ENCODE measurements at regions not wholly inside any gene's neighbourhood (a gene's known extent, or its start where the extent isn't known, plus 50 kb on each side); places are given as distances from the start of the nearest gene placed in this dataset.

- Mint-ChIP-seq H3K9me3 (no peaks in the 10 kb centered on the region), H3K36me3 (ENCODE audit: low read depth) (no peaks in the 10 kb centered on the region), H3K4me1 (ENCODE audit: low read depth) (no peaks in the 10 kb centered on the region), H3K27ac (no peak overlapping the region), H3K4me3 (ENCODE audit: low read depth) (no peak overlapping the region), H3K27me3 (ENCODE audit: low read depth) (no peaks in the 10 kb centered on the region)
- intact Hi-C loops (cut with micrococcal nuclease) = no loop called here
- no peak for DNase-seq (ENCODE audit: low spot score)
These were observed 229.7 kb upstream of the IRX4 start for GRCh38 chr5:2112173-2113025.

- no peaks in the 10 kb centered on the region for H3K4me1 Mint-ChIP-seq (ENCODE audit: low read depth)
- no peaks in the 10 kb centered on the region for H3K9me3 Mint-ChIP-seq
- intact Hi-C loops (cut with micrococcal nuclease) = no loop called here
- H3K36me3 Mint-ChIP-seq (ENCODE audit: low read depth) = no peaks in the 10 kb centered on the region
- DNase-seq (ENCODE audit: low spot score) = no peak
- H3K27ac Mint-ChIP-seq = no peak overlapping the region
- H3K27me3 Mint-ChIP-seq (ENCODE audit: low read depth) = no peaks in the 10 kb centered on the region
- H3K4me3 Mint-ChIP-seq (ENCODE audit: low read depth) = no peak overlapping the region
These were observed 228.9 kb upstream of the IRX4 start for GRCh38 chr5:2111569-2112105.

GRCh38 chr5:2110934-2111462 is 228.3 kb upstream of the IRX4 start:
- Mint-ChIP-seq H3K4me3 (ENCODE audit: low read depth) (no peak overlapping the region), H3K27me3 (ENCODE audit: low read depth) (no peaks in the 10 kb centered on the region), H3K27ac (no peak overlapping the region), H3K36me3 (ENCODE audit: low read depth) (no peaks in the 10 kb centered on the region), H3K9me3 (no peaks in the 10 kb centered on the region), H3K4me1 (ENCODE audit: low read depth) (no peaks in the 10 kb centered on the region)
- DNase-seq (ENCODE audit: low spot score) = no peak
- intact Hi-C loops (cut with micrococcal nuclease) = no loop called here

- intact Hi-C loops (cut with micrococcal nuclease) = no loop called here
- no peaks in the 10 kb centered on the region for H3K9me3 Mint-ChIP-seq
- no peaks in the 10 kb centered on the region for H3K36me3 Mint-ChIP-seq (ENCODE audit: low read depth)
- no peaks in the 10 kb centered on the region for H3K4me1 Mint-ChIP-seq (ENCODE audit: low read depth)
- no peak for DNase-seq (ENCODE audit: low spot score)
- H3K4me3 Mint-ChIP-seq (ENCODE audit: low read depth) = no peak overlapping the region
- H3K27ac Mint-ChIP-seq = no peak overlapping the region
- H3K27me3 Mint-ChIP-seq (ENCODE audit: low read depth) = no peaks in the 10 kb centered on the region
These were observed 227.6 kb upstream of the IRX4 start for GRCh38 chr5:2110137-2110933.

DNA sequence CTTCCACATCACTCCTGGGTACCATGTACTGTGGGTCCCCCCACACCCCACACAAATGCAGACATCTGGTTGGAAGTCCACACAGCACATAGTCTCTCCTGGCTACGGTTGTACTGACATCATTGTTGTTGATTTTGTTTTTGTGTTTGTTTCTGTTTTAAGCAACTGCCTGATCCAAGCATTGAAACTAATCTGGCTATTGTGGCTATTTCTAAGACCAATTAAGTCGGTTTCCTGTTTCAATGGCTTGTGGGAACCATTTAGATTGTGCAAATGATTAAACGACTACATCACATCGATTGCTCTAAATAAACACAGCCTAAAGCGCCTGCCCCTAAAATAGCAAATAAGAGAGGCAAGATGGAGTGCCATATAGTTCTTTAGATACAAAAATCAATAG is 226.8 kb upstream of the IRX4 start:
- Mint-ChIP-seq H3K27me3 (ENCODE audit: low read depth) (no peaks in the 10 kb centered on the region), H3K36me3 (ENCODE audit: low read depth) (no peaks in the 10 kb centered on the region), H3K9me3 (no peaks in the 10 kb centered on the region), H3K4me3 (ENCODE audit: low read depth) (no peak overlapping the region), H3K4me1 (ENCODE audit: low read depth) (no peaks in the 10 kb centered on the region), H3K27ac (no peak overlapping the region)
- DNase-seq (ENCODE audit: low spot score) = no peak
- intact Hi-C loops (cut with micrococcal nuclease) = no loop called here

- no peaks in the 10 kb centered on the region for H3K9me3 Mint-ChIP-seq
- intact Hi-C loops (cut with micrococcal nuclease) = no loop called here
- H3K4me3 Mint-ChIP-seq (ENCODE audit: low read depth) = no peak overlapping the region
- no peaks in the 10 kb centered on the region for H3K27me3 Mint-ChIP-seq (ENCODE audit: low read depth)
- DNase-seq (ENCODE audit: low spot score) = no peak
- no peaks in the 10 kb centered on the region for H3K4me1 Mint-ChIP-seq (ENCODE audit: low read depth)
- H3K36me3 Mint-ChIP-seq (ENCODE audit: low read depth) = no peaks in the 10 kb centered on the region
- H3K27ac Mint-ChIP-seq = no peak overlapping the region
These were observed 224.0 kb upstream of the IRX4 start for GRCh38 chr5:2106721-2107120.

GRCh38 chr5:2105141-2105540 is 222.4 kb upstream of the IRX4 start:
- intact Hi-C loops (cut with micrococcal nuclease) = no loop called here
- no peaks in the 10 kb centered on the region for H3K36me3 Mint-ChIP-seq (ENCODE audit: low read depth)
- DNase-seq (ENCODE audit: low spot score) = no peak
- no peaks in the 10 kb centered on the region for H3K27me3 Mint-ChIP-seq (ENCODE audit: low read depth)
- no peak overlapping the region for H3K27ac Mint-ChIP-seq
- no peak overlapping the region for H3K4me3 Mint-ChIP-seq (ENCODE audit: low read depth)
- H3K4me1 Mint-ChIP-seq (ENCODE audit: low read depth) = no peaks in the 10 kb centered on the region
- no peaks in the 10 kb centered on the region for H3K9me3 Mint-ChIP-seq

DNA sequence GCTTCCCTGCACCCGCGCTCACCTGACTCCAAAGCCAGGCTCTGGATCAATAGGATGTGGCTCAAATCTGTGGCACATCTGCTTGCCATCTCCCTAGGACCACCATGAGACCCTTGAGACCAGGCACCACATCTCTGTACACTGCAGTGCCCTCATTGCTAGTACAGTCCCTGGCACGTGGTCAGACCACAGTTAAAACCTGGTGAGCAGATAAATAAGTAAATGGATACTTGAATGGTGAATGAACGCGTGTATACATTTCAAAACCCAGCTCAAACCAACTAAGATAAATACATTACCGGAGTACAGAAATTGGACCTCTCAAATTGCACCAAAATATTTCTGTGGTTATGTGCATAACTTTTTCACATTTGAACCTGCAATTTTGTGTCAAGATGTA is 221.2 kb upstream of the IRX4 start:
- H3K36me3 Mint-ChIP-seq (ENCODE audit: low read depth) = no peaks in the 10 kb centered on the region
- H3K27me3 Mint-ChIP-seq (ENCODE audit: low read depth) = no peaks in the 10 kb centered on the region
- no peak overlapping the region for H3K4me3 Mint-ChIP-seq (ENCODE audit: low read depth)
- no peak overlapping the region for H3K27ac Mint-ChIP-seq
- H3K9me3 Mint-ChIP-seq = no peaks in the 10 kb centered on the region
- intact Hi-C loops (cut with micrococcal nuclease) = no loop called here
- no peaks in the 10 kb centered on the region for H3K4me1 Mint-ChIP-seq (ENCODE audit: low read depth)
- no peak for DNase-seq (ENCODE audit: low spot score)

GRCh38 chr5:2102819-2103776 is 220.4 kb upstream of the IRX4 start:
- intact Hi-C loops (cut with micrococcal nuclease) = no loop called here
- no peak overlapping the region for H3K4me3 Mint-ChIP-seq (ENCODE audit: low read depth)
- DNase-seq (ENCODE audit: low spot score) = no peak
- no peak overlapping the region for H3K27ac Mint-ChIP-seq
- no peaks in the 10 kb centered on the region for H3K9me3 Mint-ChIP-seq
- H3K27me3 Mint-ChIP-seq (ENCODE audit: low read depth) = no peaks in the 10 kb centered on the region
- H3K36me3 Mint-ChIP-seq (ENCODE audit: low read depth) = no peaks in the 10 kb centered on the region
- no peaks in the 10 kb centered on the region for H3K4me1 Mint-ChIP-seq (ENCODE audit: low read depth)

DNA sequence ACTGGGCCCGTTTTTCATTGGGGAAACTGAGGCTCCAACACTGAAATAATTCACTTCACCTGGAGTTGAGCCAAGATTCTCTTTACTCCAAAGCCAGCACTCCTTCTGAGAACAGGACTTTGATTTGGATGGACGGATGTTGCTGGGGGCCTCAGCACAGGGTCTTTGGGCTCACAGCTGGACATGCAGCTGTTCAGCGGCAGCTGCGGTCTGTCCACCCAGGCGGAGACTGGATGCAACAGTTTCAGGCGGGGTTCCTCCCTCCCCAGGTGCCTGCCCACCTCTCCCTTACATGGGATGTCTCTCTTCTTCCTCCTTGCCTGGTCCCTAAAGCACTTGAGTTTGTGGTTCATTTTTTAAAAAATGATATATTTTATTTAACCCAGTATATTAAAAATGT is 219.0 kb upstream of the IRX4 start:
- intact Hi-C loops (cut with micrococcal nuclease) = no loop called here
- no peaks in the 10 kb centered on the region for H3K4me1 Mint-ChIP-seq (ENCODE audit: low read depth)
- no peak for DNase-seq (ENCODE audit: low spot score)
- no peaks in the 10 kb centered on the region for H3K27me3 Mint-ChIP-seq (ENCODE audit: low read depth)
- H3K4me3 Mint-ChIP-seq (ENCODE audit: low read depth) = no peak overlapping the region
- H3K9me3 Mint-ChIP-seq = no peaks in the 10 kb centered on the region
- H3K36me3 Mint-ChIP-seq (ENCODE audit: low read depth) = no peaks in the 10 kb centered on the region
- no peak overlapping the region for H3K27ac Mint-ChIP-seq

- no peaks in the 10 kb centered on the region for H3K9me3 Mint-ChIP-seq
- H3K4me3 Mint-ChIP-seq (ENCODE audit: low read depth) = no peak overlapping the region
- DNase-seq (ENCODE audit: low spot score) = no peak
These were observed 214.3 kb upstream of the IRX4 start for GRCh38 chr5:2096887-2097505.

GRCh38 chr5:2095011-2095410 is 212.3 kb upstream of the IRX4 start:
- no peak overlapping the region for H3K27ac Mint-ChIP-seq
- H3K36me3 Mint-ChIP-seq (ENCODE audit: low read depth) = no peaks in the 10 kb centered on the region
- H3K4me1 Mint-ChIP-seq (ENCODE audit: low read depth) = no peaks in the 10 kb centered on the region
- H3K27me3 Mint-ChIP-seq (ENCODE audit: low read depth) = no peaks in the 10 kb centered on the region
- H3K9me3 Mint-ChIP-seq = no peaks in the 10 kb centered on the region
- no peak overlapping the region for H3K4me3 Mint-ChIP-seq (ENCODE audit: low read depth)
- intact Hi-C loops (cut with micrococcal nuclease) = no loop called here
- DNase-seq (ENCODE audit: low spot score) = no peak

More at GRCh38 chr5:2096887-2097505, 214.3 kb upstream of the IRX4 start:
- Mint-ChIP-seq H3K27me3 (ENCODE audit: low read depth) (no peaks in the 10 kb centered on the region), H3K4me1 (ENCODE audit: low read depth) (no peaks in the 10 kb centered on the region), H3K36me3 (ENCODE audit: low read depth) (no peaks in the 10 kb centered on the region), H3K27ac (no peak overlapping the region)
- intact Hi-C loops (cut with micrococcal nuclease) = no loop called here

Data from activated T-helper 2 cell treated with anti-CD3 and anti-CD28 coated beads, Interferon-gamma antibody, Interleukin-2, Interleukin-4, amounts not matched to agents 10 μg/mL and 5 μg/mL and 100 μg/mL, durations not matched to agents 14 hours and 24 hours and 36 hours (primary cell).